ENCODE measurements at regions not wholly inside any gene's neighbourhood (a gene's known extent, or its start where the extent isn't known, plus 50 kb on each side); places are given as distances from the start of the nearest gene placed in this dataset.

GRCh38 chr19:33898062-33898677, 101.5 kb downstream of the KCTD15 start:
- DNase-seq (ENCODE audit: low spot score), result no peak

DNA sequence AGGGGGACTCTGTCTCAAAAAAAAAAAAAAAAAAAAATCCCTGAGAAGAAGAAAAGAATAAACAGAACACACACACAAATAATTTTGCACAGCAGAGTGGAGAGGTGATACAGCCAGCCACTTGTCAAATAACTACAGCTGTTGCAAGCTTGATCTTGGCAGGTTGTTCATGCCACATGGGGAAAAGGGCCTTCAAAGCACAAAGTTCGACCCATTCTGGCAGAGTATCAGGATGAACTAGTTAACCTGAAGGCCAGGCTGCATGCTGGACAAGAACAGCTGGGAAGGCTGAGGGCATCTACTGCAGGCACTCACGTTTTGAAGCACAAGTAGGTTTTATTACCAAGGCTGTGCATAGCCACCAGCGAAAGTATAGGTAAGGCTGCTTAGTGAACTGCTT, 104.1 kb downstream of the KCTD15 start:
- DNase-seq (ENCODE audit: low spot score), result no peak

DNA sequence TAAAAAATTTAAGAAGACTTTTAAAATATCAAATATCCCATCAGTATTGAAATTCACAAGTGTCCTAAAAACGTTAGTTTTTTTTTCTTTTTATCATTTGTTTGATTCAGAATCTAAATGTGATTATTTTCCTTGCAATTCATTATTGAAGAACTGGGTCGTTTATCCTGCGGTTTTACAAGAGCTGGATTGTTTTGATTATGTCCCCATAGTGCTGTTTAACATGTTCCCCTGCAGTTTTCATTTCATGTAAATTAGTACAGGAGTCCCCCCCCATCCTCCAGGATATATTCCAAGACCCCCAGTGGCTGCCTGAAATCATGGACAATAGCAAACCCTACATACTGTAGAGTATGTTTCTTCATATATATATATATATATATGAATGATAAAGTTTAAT, 105.7 kb downstream of the KCTD15 start:
- no peak for DNase-seq (ENCODE audit: low spot score)

GRCh38 chr19:33902802-33903488, 106.3 kb downstream of the KCTD15 start:
- no peak for DNase-seq (ENCODE audit: low spot score)

DNA sequence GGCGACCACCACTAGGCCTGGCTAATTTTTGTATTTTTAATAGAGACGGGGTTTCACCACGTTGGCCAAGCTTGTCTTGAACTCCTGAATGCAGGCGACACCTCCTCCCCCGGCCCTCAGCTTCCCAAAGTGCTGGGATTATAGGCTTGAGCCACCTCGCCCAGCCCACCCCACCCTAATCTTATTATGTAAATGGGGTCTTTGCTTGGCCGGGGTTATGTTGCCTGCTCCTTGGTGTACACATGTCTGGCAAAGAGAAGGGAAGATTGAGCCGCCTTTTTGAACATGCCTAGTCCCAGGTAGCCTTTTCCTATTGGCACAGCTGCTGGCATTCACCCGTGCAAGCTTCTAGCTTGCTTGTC, 106.8 kb downstream of the KCTD15 start:
- no peak for DNase-seq (ENCODE audit: low spot score)

DNA sequence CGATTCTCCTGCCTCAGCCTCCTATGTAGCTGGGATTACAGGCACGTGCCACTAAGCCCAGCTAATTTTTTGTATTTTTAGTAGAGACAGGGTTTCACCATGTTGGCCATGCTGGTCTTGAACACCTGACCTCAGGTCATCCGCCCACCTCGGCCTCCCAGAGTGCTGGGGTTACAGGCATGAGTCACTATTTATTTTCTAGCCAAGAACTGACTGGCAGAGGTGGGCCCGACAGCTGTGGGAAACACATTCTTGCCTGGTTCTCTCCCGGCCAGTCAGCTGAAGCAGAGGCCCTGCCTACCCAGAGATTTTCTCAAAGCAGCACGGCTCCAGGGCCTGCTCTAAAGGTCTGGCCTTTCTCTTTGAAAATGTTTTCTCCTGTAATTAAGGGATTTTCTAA, 108.0 kb downstream of the KCTD15 start:
- no peak for DNase-seq (ENCODE audit: low spot score)

DNA sequence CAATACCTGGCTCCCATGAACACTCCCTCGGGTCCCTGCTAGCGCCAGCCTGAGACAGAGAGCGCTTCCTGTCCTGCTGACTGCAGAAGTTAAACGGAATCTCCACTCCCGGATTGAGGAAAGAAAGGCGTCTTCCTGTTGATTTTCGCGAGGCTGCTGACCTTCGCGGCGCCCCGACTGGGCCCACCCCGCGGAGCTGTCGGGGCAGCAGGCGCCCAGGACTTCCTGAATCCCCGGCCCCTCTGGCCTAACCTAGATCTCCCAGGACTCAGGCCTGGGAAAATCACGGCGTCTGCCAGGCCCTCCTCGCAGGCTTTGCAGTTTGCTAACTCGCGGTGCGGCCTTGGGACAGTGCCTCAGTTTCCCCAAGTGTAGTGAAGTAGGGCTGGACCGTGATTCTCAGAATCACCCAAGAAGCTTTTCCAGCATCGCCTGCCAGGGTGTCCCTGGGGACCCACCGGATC, 108.8 kb downstream of the KCTD15 start:
- no peak for DNase-seq (ENCODE audit: low spot score)

DNA sequence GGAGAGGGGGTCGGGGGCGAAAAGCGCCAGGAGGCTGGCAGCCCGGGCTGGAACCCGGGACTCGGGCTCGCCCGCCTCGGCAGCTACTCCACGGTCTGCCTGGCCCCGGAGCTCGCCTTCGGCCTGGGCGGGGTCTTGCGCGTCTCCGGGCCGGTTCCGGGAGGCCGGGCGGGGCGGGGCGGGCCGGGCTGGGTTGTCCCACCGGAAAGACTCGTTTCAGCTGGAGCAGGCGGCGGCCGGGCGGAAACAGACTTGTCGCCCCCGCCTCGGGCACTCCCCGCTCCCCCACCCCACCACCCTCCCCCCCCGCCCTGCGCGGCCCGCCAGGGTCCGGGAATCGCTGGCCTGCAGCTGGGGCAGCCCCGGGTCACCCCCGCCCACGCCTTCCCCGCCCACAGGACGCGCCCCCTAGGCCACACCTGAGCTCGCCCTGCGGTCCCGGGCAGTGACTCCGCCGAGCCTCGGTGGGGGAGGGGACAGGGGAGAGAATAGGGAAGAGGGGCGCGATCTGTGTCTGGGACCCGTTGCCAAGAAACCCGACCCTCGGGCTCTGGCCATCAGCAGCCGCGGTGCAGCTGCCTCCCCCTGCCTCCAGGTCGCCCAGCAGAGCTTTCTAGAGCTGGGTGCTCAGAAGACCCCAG, 109.4 kb downstream of the KCTD15 start:
- DNase-seq (ENCODE audit: low spot score), result no peak

GRCh38 chr19:33906578-33907335, 110.1 kb downstream of the KCTD15 start:
- no peak for DNase-seq (ENCODE audit: low spot score)

GRCh38 chr19:33910922-33911321, 114.3 kb downstream of the KCTD15 start:
- no peak for DNase-seq (ENCODE audit: low spot score)

GRCh38 chr19:33914599-33914998, 117.9 kb downstream of the KCTD15 start:
- DNase-seq (ENCODE audit: low spot score), result no peak

DNA sequence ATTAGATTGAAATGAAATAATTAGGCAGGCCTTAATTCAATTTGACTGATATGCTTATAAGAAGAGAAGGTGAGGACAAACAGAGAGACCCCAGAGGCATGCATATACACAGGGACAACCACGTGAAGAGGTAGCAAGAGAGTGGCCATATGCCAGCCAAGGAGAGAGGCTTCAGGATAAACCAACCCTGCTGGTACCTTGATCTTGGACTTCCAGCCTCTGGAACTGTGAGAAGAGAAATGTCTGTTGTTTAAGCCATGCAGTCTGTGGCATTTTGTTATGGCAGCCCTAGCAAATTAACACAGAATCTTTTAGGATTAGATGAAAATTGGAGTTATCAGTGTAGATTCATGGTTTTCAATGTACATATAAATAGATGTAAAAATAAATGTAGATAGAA, 120.1 kb downstream of the KCTD15 start:
- no peak for DNase-seq (ENCODE audit: low spot score)

- no peak for DNase-seq (ENCODE audit: low spot score)
Measured at GRCh38 chr19:33919291-33919690, 122.6 kb downstream of the KCTD15 start.

DNA sequence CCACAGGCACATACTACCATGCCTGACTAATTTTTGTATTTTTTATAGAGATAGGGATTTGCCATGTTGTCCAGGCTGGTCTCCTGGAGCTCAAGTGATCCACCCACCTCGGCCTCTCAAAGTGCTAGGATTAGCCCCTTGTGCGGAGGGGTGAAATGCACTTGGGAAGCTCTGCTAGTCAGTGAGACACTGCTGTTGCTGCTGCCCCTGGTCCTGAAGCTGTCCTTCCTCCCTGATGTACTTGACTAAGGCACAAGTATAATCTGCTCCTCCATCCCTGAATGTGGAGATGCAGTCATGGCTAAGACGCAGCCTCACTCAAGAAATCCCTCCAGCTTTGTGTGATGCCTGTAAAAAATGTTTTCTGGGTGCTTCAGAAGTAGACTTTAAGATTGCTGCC, 124.5 kb downstream of the KCTD15 start:
- no peak for DNase-seq (ENCODE audit: low spot score)

DNA sequence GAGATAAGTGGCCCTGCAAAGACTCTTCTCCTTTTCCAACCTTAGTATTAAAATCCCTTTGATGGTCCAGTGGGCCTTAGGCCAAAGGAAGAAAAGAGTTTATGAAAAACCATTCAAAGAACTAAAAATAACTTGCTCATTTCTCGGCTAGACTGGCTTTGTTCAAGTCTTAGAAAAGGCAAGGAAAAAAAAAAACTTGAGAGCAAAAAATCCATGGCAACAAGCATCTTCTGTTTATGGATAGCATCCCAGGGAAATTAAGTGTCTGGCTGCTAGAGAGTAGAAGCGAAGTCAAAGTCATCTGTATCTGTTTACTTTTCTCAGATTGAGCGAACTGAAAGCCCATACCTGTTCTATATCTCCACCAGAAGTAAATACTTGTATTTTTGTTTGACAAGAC, 129.6 kb downstream of the KCTD15 start:
- DNase-seq (ENCODE audit: low spot score), result no peak

GRCh38 chr19:33927789-33928457, 131.3 kb downstream of the KCTD15 start:
- no peak for DNase-seq (ENCODE audit: low spot score)

- no peak for DNase-seq (ENCODE audit: low spot score)
Measured at GRCh38 chr19:33928458-33928950, 131.8 kb downstream of the KCTD15 start.

DNA sequence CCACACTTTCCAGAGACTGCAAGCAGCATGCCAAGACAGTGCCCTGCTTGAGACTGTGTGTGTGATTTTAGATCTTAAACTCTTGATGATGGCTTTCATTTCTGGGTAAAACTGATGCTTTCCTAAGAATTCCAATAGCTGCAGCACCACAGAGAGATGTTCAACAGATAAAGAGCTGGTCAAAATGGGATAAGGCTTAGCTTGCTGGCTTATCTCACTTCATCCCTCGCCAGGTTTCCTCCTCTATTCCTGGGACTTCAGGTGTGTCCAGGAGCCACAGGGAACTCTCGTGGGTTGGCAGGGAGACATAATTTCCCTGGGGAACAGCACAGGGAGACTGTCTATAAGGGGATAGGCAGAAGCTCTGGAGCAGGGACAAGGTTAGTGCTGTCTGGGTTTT, 137.3 kb downstream of the KCTD15 start:
- DNase-seq (ENCODE audit: low spot score), result no peak

DNA sequence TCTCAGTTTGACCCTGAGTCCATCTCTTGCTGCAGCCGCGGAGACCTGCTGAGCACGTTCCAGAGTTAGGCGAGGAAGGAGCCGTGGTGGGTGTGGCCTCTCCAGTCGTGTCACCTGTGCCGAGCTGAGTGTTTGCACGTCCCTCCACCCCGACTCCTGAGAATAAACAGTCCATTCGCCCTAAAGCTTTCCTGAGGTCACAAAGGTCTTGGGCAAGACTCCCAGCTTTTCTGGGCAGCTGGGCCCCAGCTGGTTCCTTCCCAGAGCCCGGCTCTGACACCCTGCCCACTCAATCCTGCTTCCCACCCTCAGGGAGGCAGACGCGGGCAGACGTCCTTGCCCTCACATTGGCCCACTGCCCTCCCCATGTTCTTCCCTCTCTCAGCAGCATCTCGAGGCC, 142.2 kb downstream of the KCTD15 start:
- DNase-seq (ENCODE audit: low spot score), result no peak

DNA sequence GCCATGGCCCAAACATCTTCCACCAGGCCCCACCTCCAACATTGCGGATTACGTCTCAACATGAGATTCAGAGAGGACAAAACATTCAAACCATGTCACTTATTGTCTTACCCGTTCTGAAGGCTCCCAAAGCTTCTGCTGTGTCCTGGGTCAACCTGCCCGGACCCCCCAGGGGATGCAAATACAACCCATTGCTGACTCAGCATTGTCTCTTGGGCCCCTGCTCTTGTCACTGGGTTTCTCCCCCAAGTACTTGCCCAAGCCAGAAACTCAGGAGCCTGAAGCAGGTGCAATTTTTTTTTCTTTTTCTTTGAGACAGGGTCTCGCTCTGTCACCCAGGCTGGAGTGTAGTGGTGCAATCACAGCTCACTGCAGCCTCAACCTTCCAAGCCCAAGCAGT, 144.5 kb downstream of the KCTD15 start:
- DNase-seq (ENCODE audit: low spot score), result no peak

- DNase-seq (ENCODE audit: low spot score), result no peak
Measured at GRCh38 chr19:33946535-33947264, 150.0 kb downstream of the KCTD15 start.
